ENCODE measurements at regions not wholly inside any gene's neighbourhood (a gene's known extent, or its start where the extent isn't known, plus 50 kb on each side); places are given as distances from the start of the nearest gene placed in this dataset.
"Not testable (repeated sequence)": the region's sequence is repeated elsewhere in the genome, so short reads cannot be mapped to it uniquely, and the experiment has no call there.

DNA sequence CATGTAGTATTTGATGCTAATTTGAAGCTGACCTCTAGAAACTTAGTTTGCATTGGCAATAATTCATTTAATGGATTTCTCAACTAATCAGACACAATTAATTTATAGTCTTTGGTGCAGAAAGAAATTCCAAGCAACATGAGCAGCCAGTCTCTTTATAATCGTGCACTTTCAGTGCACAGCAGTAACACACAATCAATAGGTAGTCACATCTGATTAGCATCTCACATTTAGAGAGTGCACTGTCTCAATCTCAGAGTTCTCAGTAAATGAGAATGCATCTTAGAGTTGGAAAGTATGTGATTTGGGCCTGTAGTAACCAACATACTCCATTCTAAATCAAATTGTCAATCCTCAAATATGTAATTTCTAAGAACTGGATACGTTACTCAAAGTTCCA, 377.6 kb downstream of the POM121L12 start:
- no peak for DNase-seq

DNA sequence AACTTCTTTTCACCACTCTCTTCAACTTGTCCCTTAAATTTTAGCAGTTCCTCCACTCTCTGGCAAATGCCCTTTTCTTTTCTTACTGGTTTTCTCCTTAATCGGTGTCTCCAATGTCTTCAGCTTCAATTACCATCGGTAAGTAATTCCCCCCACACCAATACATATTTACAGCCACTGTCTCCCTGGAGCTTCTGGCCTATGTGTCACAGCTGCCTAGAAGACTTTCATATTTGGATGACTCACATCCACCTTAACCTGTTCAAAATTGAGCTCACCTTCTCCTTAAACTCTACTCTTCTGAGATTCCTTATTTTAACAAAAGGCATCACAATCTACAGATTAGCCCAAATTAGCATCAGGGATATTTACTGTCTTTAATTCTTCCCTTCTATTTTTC, 380.4 kb downstream of the POM121L12 start:
- DNase-seq = no peak

DNA sequence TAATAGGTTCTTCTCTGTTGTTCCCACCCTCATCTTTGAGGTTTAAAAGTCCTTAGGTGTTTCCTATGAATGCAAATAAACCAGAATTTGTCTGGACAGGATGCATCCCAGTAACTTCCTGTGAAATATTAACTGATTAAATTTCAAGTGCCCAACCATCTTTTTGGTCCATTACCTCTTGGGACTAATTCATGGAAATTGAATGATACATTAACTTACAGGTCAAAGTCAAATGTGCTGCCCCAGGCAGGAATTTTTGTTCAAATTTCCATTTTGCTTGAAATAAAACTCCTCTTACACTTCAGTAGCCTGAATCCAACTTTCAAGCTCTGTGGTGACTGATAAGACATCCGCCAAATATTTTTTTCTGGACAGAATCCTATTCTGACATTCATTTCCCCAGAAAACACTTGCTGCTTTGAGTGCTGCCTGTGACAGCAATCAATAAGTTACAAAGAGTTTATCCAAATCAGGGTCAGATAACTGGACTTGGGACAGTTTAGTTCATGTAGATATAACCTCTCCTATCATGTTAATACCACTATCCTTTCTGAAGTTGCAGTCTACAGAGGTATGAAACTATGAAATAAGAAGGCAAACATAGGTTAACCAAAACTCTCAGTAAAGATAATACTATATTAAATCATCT, 383.5 kb downstream of the POM121L12 start:
- no peak for DNase-seq

DNA sequence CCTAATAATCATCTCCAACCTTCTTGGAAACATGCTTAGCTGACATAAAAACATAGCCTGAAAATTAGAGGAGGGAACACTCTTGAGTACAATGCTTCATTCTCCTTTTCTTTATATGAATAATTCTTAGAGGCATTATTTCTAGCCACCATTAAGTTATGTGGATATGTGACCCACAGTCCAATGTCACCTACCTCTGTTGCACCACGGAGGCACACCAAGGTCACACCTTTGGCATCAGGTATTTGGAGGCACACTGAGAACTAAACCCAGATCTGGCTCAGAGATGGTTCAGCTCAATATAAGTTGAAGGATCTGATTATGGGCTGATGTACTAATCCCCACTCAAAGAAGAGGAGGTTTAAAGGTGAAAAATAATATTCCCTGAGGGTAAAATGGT, 385.1 kb downstream of the POM121L12 start:
- no peak for DNase-seq

DNA sequence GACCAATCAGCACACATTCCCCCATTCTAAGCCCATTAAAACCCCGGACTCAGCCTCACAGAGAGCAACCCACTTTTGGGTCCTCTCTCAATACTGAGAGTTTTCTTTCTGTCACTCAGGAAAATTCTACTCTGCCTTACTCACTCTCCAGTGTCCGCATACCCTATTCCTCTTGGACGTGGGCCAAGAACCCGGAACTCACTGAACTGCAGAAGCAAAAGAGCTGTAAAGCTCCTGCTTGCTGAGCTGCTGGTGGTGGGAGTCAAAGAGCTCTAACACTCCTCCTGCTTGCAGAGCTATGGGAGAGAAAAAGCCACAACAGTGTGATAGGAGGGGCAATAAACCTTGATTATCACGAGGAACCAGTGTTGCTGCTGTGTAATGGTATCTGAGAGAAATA, 386.9 kb downstream of the POM121L12 start:
- no peak for DNase-seq

DNA sequence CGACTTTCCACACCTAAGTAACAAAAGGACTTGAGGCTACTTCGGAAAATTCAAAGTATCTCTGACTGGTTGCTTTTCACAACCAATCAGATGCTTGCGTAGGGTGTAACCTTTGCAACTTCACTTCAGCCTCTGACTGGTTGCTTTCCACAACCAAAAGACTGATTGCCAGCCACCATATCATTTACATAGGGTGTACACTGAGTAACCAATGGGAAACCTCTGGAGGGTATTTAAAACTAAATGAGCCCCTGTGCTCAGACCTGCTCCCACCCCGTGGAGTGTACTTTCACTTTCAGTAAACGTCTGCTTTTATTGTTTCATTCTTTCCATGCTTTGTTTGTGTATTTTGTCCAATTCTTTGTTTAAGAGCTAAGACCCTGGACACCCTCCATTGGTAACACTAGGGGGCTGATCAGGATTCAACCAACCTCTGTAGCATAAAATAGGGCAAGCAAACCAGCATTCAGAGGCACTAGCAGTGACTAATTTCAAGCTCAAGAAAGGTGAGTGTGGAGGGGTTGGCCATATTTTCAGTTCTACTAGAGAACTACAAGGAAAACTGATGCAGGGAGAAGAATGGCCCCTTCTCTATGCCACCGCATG, 390.8 kb downstream of the POM121L12 start:
- no peak for DNase-seq

DNA sequence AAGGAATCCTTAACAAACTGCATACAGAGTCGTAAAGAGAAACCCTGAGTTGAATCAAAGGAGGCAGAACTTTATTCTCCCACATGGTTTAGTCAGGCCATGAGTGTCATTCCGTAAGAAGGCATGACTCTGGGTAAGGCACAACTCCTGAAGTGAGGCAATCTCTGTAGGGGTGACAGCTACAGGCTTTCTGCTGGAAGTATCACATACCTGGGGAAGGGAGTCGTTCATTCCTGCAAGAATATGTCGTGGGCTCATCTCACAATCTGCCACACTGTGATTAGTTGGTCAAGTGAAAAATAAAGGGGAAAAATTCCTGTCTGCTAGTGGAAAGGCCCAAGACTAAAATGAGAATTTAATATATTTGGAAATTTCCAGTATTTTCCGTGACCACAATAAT, 392.6 kb downstream of the POM121L12 start:
- DNase-seq = no peak

DNA sequence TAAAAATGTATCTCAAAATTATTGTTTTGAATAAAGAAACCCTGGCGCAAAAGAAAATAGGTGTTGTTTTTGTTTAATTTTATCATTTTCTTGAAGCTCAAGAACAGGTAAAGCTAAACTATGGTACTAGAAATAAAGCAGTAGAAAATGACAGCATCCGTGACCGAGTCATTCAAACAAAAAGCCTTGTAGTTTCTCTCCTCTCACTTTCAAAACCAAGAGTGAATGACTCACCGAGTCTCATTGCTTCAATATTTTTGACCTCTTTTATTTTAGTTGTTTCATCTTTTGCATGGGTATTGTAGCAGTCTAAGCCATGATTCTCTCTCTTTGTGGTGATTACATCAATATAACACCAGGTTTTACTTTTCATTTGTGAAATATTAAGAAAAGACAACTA, 396.5 kb downstream of the POM121L12 start:
- no peak for DNase-seq

DNA sequence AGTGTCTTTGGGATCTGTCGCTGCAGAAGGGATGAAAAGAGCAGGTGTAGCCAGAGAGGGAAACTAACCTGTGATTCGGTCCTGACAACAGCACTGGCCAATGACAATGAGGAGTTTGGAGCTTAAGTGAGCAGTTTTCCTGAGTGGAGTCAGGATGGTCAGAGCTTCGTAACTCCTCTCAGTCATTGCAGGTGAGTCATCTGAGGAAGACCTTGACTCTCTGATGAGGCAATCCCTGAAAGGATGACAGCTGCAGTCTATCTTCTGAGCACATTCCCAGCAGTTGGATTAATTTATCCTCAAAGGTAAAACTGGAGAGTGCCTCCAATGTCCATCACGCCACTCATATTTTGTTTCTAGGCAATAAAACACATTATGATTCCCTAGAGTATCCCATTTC, 401.9 kb downstream of the POM121L12 start:
- DNase-seq = no peak

DNA sequence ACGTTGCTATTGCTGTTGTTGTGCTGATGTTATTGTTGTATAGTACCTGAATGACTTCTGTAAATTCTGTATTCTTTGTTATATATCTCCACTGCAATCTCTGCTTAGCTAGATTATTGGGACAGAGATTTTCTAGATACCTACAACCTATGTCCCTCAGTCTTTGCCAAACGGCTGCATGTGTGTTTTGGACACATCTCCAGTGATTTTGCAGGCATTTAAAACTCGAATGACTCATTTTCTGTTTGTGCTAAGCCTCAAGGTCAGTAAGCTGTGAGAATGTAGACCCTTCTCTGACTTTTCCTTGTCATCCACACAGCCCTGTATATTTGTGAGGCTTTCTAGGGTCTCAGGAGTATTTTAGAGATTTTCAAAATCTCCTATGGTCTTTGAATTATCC, 410.7 kb downstream of the POM121L12 start:
- no peak for DNase-seq

DNA sequence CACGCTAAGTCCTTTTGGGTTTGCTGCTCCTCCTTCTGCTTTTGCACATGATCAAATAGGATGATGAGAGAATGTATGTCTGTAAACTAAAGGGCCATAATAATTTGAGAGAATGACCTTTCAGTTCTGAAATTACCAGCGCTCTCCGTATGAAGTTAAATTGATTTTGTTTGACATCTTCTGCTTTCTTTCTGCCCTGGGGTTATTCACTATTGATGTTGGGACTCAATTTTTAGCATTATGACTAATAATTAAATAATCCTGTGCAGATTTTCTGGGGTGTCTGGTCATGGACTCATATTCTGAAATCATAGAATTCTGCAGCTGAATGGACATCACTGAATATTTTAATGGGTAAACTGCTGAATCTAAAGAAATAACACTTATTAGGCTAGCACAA, 423.2 kb downstream of the POM121L12 start:
- DNase-seq = no peak

DNA sequence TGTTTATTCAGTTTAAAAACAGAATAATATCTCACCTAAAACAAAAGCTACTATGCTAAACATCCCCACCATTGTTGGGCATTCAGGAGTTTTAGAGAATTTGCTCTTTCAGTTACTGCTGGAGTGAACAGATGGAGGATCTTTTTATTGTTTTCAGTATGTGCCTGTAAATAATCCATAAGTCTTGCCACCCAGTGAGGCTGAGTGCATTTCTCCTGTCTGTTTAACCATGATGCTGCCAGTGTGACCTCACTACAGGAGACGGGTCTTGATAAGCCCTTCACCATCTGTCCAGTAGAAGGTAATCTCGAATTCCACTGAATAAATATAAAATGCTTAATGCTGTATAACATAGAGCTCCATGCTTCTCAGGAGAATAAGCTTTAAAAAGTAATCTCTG, 430.9 kb downstream of the POM121L12 start:
- no peak for DNase-seq

DNA sequence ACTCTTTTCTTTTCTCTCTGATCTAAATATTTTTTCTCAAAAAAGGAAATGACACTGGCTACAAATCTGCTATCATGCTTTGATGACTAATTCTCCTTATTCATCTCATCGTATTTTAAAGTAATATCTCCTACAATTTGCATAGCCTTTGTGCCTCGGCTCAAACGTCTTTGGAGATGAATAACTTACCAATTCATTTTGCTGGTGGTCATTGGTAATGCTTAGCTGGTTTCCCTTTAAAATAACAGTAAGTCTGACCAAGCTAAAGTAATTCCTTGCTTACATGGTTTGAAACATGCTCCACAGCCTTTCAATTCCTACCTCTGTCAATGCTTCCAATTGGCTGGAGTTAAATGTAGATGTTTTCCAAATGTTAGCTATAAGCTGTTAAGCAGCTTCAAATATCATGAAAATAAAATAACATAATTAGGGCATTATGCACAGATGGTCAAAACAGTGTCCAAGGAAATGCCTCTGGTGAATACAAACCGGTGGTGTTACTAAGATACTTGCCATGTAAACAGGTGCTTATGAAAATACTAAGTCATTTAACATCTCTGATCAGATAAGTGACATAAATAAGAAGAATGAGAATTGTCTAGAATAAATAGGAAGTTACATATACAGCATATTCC, 435.0 kb downstream of the POM121L12 start:
- no peak for DNase-seq

DNA sequence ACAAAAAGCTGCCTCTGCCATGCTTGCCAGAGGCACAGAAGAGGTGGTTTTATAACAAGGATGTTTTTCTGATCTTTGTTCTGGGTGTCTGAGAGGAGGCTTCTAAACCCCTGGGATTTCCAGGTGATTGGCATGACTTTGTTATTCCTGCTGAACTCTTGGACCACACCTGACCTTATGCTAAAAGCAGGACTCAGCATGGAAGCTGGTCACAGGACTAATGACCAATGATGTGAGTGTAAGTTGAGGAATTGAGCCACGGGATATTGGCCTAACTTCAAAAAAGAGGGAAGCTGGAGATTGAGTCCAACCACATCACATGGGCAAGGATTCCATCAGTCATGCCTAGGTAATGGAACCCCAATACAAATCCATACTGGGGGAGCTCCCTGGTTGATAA, 437.9 kb downstream of the POM121L12 start:
- no peak for DNase-seq

DNA sequence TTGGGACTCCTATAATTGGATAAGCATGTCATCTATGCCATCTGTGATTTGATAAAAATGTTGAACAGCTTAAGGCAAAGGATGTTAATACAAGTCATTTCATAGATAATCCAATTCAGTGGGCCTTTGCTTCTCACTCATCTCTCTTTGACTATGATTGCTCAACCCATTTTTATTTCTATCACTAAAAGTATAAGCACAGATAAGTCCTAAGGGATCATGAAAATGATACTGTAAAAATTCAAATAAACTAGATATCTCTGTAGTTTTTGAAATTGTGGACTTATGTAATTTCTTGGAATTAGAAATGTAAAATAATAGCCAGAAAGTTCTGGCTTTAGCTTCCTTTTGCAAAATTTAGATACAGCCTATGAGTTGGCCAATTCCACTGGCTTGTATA, 440.3 kb downstream of the POM121L12 start:
- no peak for DNase-seq

DNA sequence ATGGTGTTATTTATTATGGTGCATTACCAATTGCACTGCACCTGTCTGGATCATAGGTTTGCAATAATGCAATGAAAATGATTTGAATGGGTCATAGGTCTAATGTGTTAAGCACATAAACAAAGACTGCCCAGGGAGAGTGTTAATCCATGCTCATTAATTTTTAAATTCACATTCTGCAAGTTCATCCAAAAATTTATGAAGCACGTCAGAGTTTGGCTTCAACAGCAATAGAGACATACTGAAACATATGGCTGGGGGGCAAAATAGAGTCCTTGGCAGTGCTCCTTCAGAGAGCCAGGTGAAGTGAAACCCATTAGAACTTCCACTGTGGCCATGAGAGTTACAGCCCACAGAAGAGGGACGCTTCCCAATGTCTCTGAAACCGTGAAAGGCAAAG, 441.1 kb downstream of the POM121L12 start:
- no peak for DNase-seq

DNA sequence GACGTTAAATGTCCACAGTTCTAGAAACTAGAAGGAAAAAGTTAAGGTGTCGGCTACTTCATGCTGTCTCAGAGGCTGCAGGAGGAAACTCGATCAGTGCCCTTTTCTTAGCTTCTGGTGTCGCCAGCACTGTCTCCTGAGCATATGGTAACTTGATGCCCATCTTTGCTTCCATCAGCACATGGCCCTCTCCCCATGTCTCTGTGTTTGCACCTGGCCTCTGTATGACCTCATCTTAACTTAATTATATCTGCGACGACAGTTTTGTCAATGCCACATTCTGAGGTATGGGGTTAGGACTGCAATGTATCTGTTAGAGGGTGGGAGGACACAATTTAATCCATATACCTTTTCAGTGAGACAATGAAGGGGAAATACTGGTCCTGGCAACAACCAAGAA, 449.9 kb downstream of the POM121L12 start:
- DNase-seq = no peak

DNA sequence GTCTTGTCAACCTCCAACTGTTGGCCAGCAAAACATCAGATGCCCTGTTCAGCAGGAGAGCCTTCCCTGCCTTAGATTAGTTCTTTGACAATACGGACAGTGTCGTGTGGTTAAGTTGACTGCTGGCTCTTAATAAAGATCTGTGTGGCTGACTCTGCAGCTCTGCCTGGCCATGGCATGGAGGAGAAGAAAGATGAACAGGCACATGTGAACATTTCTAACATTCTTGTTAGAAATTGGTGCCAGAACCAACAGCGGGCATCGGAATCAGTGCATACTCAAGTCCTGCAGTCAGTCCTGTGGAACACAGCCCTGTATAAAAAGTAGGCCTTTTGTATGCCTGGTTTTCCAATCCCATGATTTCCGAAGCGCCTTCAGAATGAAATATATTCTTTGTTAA, 455.6 kb downstream of the POM121L12 start:
- DNase-seq = no peak

DNA sequence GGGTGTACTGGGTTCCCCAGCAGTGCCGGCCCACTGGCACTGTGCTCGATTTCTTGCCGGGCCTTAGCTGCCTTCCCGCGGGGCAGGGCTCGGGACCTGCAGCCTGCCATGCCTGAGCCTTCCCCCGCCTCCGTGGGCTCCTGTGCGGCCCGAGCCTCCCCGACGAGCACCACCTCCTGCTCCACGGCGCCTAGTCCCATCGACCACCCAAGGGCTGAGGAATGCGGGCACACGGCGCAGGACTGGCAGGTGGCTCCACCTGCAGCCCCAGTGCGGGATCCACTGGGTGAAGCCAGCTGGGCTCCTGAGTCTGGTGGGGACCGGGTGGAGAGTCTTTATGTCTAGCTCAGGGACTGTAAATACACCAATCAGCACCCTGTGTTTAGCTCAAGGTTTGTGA, 459.7 kb downstream of the POM121L12 start:
- DNase-seq = not testable (repeated sequence)

DNA sequence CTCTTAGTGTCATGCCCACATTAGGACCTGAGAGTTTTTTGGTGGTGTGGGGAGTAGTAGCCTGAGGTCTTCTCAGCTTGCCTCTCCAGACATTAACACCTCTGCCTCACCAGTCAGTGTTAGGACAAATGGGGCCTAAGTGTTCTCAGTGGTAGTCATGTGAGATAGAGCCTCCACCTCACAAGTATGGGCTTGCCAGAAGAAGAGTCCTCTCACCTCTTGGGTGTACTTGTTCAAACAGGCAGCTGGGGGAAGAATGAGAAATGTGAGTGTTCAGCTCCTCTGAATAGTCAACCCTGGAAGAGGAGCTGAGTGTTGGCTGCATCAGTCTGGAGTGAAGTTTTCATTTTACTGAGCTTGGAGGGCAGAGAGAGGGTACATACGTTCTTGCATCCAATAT, 464.6 kb downstream of the POM121L12 start:
- no peak for DNase-seq

DNA sequence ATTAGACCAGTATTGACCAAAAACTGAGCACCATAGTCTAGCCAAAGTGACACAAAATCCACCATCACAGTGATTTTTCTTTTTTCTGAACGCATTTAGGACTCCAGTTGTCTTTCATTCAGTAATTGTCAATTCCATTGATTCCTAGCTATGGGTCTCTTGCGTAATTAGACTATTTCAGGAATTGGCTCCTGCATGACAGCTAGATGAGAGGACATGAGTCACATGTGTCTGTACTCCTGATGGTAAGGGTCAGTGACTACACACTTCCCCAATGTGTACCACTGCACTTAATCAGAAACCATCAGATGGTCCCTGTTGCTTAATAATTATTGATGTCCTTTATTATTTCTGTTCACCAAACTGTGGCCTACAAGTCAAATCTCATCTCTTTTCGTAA, 469.5 kb downstream of the POM121L12 start:
- DNase-seq = no peak

DNA sequence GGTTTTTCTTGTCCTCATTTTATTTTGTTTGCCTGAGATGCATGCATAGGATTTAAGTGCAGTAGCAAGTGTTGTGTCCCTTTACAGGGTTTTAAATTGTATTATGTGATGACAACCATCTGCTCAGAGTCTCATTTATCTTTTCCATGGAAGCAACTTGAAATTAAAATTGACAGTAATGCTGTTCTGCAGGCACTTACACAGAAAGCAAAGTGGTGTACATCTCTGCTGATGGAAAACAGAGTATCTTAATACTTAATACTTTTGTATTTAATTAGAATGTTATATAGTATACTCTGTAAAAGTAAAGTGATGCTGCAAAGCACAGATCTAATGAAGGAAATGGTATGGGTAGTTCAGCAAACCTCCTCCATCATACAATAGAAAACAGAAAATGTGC, 482.9 kb downstream of the POM121L12 start:
- no peak for DNase-seq

DNA sequence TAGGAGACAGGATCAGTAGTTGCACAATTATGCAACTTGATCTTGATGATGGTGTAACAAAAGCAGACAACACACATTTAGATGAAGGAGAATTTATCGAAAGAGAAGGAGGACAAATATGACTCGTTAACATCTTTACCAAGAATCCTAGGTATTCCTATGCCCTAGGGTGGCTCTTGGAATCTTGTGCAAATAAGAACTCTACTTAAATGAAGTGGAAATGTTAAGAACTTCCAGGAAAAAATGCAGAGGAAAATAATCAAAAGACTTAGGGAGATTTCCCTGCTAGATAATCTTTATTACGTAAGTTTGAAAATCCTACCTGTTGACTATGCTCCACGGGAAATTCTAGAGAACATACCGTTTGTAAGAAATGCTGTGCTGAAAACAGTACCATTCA, 485.4 kb downstream of the POM121L12 start:
- no peak for DNase-seq

DNA sequence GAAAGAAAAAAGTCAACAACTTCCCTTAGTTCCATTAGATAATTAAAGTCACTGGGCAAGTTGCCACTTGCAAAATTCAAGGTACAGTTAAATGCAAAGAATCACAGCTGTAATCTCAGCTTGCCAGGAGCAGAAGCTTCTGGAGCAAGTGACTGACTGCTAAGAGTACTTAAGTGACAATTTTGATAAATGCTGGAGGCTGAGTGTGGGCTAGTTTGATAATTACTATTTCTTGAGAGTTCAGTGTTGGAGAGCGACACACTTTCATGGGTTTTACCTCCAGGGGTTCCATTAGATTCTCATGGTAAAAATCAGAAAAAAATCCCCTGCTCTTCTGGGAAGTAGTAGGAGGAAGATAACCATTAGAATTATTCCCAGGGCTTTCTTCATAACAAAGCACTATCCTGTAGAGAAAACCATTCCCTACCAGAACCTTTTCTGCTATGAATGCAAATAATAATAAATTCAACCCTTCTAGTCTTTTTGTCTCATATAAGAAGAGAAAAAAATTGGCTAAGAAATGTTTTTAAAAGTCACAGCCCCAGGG, 486.3 kb downstream of the POM121L12 start:
- DNase-seq = no peak

DNA sequence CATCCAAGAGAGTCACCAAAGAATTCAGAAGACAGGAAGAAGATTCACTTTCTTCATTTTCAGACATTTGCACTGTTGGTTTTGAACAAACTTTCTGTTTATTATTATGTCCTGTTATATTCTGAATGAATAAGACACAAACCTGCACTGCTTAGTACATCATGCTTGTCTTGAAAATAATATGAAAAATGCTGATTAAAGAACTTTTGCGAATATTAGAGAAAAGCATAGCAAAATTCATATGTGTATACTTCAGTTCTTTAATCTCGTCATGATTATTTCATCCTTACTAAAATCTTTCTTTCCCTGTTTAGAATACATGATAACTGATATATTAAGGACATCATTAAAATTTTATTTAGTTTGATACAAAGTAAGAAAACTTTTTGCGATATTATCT, 504.1 kb downstream of the POM121L12 start:
- DNase-seq = no peak
